Left colon (tissue), 2 donors: ENCODE measurements at regions not wholly inside any gene's neighbourhood (a gene's known extent, or its start where the extent isn't known, plus 50 kb on each side); places are given as distances from the start of the nearest gene placed in this dataset.
A peak's percentile ranks its signal among the peaks of the same experiment; 100 is the strongest.
"Not testable (repeated sequence)": the region's sequence is repeated elsewhere in the genome, so short reads cannot be mapped to it uniquely, and the experiment has no call there.

Experiments
- ATAC-seq: fragments of 200-7000 bp; cut with Tn5 transposase; one replicate; pipeline ENCODE4 v1.9.1; 2020; ENCODE audit warnings: mild to moderate bottlenecking, moderate library complexity
- DNase-seq, 2 donors: peaks; one replicate each; pipeline ENCODE4 v3.0.0-alpha.2; 2020
- intact Hi-C, 2 donors: fragments of 100-400 bp; cut with DNase I in 1 of 2; cut with micrococcal nuclease in 1 of 2; formaldehyde crosslinking; loops; one replicate each; pipeline versions ENCODE4 v1.11.2 to v1.14.0; 2022; cut with DNase I, micrococcal nuclease
- donor health status: DM: no; HTN: no; CAD: no.
- donor health status: DM: yes; HTN: yes; CAD: no.

DNA sequence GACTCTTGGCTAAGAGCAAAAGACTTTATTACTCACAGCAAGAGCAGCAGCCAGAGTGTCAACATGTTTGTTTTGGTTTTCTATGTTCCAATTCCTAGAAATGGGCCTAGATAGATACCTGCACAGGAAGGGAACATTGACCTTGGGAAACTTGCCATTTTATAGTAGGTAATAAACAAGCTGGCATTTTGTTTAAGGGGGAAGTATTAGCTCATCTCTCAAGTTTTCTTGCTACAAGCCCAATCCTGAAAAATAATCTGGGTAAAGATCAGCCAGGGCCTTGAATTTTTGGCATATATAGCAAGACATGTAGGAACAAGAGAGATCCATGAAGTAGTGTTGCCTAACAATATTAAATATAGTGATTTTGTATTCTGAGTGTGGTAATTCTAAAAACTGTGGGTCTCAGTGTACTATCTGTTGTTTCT, 51.4 kb upstream of the RGL1 start:
- intact Hi-C loops: no loop called here
- no peak for ATAC-seq
- DNase-seq: no peak

DNA sequence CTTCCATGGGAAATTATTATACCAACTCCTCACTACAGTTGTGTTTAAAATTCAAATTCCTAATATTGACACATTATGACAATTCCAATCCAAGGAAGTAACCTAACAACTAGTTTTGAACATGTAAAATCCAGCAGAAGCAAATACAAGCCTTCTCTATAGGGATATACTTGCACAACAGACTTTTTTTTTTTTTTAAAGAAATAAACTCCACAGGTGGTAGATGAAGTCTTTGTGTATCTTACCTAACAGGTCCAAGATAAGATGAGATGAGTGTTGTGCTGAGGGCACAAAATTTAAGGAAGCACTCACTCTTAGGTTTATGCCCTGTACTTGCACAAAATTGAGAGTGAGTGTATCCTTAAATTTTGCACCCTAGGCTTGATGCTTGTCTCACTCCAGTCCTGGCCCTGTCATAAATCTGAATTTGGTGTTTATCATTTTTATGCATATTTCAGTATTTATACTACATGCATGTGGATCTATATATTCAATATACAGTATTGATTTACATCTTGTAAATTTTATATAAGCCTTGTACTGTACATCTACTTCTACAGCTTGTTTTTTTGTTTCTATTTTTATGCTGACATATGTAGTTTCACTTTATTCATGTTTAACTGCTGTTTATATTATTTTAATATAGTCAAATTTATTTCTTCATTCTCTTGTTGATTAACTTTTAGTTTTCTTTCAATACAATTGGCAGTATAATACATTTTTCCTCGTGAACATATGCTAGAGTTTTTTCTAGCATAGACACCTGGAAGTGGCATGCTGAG, 60.6 kb upstream of the RGL1 start:
- intact Hi-C loops: no loop called here
- peak; percentile 34 for ATAC-seq
- DNase-seq: no peak

DNA sequence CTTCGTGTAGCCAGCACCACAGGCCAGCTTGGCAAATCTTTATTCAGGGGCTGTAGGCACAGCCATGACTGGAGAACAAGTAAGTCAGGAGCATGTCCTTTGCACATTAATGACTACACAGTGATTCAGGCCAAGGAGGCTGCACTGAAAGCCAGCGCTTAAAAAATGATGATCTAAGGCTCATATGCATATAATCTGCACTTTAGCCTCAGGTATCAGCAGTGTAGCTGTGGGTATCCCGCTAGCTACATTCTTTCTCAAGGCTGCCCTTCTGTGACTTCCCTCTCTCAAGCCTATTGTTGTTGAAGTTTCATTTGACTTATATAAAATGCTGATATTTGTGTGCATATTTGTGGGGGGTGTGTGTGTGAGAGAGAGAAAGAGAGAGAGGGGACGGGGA, 62.6 kb upstream of the RGL1 start:
- intact Hi-C loops: no loop called here
- ATAC-seq: no peak
- DNase-seq: no peak

DNA sequence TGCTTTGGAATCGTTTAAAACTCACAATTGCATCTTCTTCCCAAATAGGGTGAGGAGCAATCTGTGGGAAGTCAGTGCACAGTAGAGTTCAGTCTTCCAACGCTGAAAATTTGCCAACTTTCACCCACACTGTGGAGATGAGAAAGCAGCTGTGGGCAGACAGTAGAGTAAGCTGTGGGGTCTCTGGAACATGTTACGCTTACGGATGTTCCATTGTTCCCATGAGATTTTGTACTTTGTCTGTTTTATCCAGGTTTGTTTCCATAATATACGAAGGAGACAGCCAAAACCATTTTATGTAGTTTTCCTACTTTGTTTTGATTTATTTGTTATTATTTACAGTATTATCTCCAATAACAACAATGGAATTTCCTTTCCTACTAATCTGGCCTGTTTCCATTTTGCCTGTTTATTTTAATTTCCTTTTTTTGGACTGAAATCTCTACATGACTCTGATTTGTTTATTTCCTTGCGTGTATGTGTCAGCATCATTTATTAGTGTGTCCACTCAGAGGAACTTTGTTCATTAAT, 65.1 kb upstream of the RGL1 start:
- intact Hi-C loops: no loop called here
- ATAC-seq (no peak), DNase-seq (no peak)

DNA sequence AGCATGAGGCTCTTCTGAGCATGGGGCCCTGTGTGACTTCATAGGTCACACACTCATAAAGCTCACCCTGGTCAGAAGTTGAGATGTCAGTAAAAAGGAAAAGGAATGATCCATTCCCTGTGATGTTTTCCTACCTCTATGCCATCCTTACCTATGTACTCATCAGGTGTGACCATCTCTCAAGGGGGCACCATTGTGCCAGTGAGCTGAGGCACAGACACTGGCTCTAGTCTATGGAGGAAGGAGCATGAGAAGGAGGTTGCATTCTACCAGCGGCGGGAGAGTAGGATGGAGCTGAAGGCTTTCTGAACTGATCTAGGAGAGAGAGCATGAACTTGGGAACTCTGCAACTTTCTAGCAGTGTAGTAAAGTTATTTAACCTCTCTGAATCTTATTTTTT, 65.8 kb upstream of the RGL1 start:
- intact Hi-C loops: no loop called here
- no peak for ATAC-seq
- DNase-seq: no peak

DNA sequence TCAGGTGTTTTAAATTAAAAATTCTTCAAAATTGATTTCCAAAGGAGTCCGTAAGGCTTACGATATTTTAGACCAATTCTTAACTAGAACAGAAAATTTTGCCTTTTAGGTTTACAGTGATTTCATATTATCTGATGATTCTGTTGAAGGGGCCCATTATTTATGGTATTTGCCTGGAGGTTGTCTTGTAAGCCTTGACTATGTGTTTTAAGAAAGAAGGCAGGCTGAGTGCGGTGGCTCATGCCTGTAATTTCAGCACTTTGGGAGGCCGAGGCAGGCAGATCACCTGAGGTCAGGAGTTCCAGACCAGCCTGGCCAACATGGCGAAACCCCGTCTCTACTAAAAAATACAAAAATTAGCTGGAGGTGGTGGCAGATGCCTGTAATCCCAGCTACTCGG, 67.0 kb upstream of the RGL1 start:
- DNase-seq, intact Hi-C loops, ATAC-seq: not testable (repeated sequence)

DNA sequence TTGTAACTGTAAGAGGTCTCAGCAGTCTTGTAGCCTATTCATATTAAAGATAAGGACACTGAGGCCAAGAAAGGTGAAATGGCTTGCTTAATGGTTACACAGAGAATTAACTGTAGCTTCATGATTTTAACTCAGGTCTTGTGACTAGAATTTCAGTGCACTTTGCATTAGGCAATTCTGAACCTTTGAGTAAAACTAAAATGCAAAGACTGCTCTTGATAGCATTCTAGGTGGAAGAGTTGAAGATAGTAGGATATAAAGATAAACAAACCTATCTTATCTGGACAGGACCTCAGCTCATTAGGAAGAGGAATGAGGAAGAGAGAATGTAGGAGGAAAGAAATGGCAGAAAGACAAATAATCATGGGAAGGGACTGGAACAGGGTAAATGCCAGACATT, 68.6 kb upstream of the RGL1 start:
- no peak for DNase-seq
- intact Hi-C loops: no loop called here
- no peak for ATAC-seq

DNA sequence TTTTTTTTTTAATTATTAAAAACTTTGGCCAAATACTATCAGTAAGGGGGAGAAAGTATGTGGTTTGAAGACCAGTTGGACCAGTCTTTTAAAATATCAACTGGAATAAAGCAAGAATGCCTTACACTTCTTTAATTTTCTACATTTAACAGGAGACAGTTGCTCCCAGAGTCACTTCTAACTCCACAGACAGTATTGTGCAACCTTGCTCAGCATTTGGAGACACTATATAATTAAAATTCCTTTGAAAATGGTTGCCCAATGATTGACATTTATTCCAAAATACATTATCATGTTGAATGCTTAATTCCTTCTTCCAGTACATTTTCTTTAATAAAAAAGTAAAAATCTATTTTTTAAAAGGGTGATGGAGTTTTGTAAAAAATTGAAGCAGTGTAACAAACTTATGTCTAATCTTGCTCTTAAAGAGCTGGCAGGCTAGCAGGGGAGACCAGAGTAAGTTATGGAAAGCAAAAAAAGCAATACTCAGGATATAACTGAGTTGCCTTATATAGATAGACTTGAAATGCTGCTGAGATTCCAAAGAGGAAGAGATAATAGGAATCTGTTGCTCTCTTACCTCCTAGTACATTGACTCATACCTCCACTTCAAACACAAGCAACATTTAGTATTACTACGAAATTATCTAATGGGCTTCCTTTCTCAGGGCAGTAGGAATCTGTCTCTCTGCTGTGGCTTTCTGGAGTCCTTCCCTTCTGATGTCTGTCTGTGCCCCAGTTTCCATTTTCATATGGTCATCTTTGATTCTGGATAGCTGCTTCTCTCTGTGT, 69.7 kb upstream of the RGL1 start:
- DNase-seq: no peak
- no peak for ATAC-seq
- intact Hi-C loops: no loop called here

DNA sequence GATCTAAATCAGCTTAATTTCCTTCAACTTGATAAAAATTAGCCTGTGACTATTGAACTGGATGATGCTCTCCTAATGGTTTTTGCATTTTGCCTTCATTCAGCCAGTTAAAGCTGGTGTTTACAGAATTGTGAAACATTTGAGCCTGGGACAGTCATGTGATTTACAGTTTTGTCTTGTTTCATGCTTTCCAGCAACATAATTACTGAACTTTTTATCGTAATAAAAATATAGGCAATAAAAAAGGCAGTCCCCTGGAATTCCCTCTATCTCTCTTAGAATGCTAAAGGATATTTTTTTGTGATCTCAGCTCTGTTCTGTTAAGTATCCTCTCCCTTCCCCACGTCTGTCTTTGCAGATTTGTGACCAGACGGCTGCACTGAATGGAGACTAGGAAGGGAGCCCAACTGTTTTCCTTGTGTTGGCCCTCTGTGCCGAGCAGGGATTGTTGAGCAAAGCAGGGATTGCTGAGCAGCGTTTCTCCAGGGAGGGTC, 70.3 kb upstream of the RGL1 start:
- intact Hi-C loops: no loop called here
- ATAC-seq (no peak), DNase-seq (peak in 1 of 2 donors; percentile 30)

DNA sequence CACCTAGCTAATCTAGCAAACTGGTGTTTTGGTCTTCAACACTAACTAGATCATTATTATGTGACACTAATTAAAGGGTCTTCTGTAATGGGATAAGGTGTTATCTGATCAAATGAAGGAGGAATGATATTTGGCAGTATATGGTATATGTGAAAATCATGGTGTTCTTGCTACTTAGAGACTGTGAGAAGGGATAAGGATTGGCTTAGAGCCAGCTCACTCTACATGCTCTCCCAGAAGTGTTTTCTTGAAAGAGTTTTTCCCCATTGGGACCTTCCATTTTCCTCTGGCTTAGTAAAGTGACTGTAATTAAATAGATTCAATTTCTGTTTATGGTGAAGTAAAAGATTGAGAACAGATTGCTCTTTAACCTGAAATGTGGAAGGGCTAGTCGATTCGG, 71.2 kb upstream of the RGL1 start:
- ATAC-seq: no peak

DNA sequence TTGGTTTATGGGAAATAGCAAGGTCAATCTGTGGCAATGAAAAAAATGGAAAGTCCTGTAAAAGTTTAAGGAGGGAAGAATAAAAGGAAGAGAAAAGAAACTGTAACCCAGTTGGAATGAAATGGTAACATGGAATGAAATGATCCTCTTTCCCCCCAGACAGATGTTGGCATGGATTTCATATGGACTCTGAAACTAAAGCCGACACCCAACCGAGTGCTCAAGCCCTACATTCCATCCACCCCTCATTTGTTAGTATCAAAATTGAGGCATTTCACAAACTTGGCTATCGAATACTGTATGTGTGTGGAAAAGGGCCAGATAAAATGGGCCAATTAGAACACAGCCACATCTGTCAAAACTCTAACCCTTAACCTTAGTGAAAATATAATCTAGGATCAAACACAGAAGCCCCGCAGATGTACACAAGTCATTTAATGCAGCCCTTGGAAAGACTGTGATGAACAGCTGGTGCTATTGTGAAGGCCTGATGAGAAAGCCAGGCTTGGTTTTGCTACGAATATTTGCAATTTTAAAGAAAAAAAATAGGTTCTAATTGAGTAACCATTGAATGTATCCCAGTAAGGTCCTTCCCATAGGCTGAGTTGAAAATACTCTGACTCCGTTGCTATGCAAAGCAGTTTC, 72.6 kb upstream of the RGL1 start:
- intact Hi-C loops: no loop called here
- no peak for ATAC-seq
- no peak for DNase-seq

More for the DNA sequence above, 71.2 kb upstream of the RGL1 start:
- DNase-seq: no peak
- intact Hi-C loops: no loop called here

DNA sequence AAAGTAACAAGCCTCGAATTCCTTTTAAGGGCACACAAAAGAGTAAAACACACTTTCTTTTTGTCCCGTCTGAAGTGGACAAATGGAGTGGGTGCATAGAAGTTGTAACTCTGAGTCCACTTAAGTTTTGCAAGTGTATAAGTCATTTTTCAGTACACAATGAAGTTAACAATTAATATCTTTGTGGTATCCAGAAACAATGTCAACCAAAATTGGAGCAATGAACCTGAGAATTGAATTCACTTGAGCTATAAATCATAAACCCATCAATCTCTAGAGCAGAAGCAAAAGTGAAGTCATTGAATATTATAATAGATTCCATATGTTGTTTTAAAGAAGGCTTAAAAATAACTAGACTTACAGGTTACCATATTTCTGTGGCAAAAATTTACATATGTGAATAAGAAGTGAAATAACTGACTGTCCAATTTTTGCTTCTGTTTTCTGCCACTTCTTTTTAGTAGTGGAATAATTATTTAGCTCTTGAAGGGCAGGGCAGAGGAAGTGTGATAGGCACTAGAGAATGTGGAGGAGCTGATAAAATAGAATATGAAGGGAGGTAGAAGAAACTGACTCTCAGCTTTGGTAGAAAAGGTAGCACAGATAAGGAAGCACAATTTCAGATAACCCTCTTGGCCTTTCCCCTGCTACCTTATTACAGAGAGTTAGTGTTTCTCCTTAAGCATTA, 73.9 kb upstream of the RGL1 start:
- intact Hi-C loops: no loop called here
- no peak for ATAC-seq

DNA sequence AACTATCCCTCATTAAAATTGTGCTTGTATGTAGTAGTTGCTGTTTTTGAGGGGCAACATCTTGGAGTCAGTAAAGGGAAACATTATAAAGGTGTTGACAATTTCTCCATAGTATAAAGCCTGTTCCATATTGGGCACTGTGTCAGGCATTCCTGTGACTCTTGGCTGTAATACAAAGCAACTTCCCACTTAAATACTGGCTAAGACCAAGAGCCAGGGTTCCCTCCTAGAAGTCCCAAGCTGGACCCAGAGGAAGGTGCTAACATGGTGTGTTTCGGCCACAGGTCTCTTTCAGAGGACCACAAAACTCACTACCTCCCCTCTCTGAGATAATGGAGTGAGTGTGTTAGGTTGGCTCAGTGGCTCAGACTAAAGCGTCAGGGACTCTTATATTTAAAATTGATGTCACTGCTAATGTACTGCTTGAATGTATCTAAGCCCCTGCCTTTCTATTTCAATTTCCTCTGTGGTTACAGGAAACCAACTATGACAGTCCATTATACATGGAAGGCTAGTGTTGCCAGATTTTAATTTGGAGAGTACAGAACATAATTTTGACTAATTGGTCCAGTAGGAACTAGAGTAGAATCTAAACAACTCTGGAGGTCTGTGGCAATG, 74.7 kb upstream of the RGL1 start:
- intact Hi-C loops: no loop called here
- DNase-seq (no peak), ATAC-seq (no peak)

More for the DNA sequence above, 73.9 kb upstream of the RGL1 start:
- no peak for DNase-seq

DNA sequence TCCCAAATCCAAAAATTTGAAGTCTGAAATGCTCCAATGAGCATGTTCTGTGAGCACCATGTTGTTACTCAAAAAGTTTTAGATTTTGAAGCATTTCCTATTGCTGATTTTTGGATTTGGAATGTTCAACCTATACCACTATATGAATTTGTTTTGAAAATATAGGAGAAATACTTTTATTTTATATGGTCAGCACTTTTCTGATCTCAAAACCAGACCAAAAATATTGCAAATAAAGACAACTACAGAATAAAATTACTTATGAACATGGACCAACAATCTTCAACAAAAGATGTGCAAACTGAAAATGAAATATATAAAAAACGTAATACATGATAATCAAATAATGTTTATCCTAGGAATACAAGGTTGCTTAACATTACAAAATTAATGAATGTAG, 73.7 kb upstream of the APOBEC4 start:
- intact Hi-C loops: no loop called here
- no peak for ATAC-seq
- no peak for DNase-seq

DNA sequence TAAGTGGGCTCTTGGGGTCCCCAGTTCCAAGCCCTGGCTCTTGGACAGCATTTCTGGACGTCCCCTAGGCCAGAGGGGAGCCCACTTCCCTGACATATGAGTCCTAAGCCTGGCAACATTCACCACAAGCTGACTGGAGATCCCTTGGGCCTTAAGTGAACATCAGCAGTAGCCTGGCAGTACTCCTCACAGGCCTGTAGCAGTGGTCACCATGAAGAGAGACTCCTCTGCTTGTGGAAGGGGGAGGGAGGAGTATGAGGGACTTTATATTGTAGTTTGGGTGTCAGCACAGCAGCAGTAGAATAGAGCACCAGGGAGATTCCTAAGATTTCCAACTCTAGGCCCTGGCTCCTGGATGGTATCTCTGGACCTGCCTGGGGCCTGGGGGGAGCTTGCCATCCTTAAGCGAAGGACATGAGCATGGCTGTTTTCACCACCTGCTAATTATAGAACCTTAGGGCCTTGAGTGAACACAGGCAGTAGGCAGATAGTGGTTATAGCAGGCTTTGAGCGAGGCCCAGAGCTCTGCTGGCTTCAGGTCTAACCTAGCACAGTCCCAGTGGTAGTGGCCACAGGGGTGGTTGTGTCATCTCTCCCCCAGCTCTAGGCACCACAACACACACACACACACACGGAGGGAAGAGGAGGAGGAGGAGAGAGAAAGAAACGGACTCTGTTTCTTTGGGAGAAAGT, 71.4 kb upstream of the APOBEC4 start:
- intact Hi-C loops: no loop called here
- DNase-seq: no peak
- no peak for ATAC-seq

DNA sequence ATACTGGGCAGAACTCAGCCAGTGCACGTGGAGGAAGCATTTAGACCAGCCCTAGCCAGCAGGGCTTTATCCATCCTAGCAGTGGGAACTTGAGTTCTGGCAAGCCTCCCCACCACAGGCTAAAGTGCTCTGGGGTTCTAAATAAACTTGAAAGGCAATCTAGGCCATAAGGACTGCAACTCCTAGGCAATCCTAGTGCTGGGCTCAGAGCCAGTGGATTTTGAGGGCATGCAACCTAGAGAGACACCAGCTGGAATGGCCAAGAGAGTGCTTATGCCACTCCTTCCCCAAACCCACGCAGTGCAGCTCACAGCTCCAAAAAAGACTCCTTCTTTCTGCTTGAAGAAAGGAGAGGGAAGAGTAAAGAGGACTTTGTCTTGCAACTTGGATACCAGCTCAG, 70.5 kb upstream of the APOBEC4 start:
- DNase-seq: no peak
- intact Hi-C loops: no loop called here
- no peak for ATAC-seq

DNA sequence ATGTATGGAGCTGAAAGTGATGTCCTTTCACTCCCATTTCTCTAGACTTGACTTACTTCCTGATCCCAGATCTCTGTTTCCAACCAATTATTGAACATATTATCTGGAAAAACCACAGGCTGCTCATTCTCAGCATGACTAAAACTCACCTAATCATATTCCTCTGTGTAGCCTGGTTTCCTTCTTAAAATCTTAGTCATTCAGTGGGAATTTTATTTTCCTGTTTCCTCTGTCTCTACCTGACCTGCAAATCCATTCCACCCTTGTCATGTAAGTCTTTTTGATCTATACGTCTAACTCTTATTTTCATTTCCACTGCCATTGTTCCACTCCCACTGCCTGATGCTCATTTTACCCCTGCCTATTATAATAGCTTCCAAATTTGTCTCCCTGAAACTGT, 67.9 kb upstream of the APOBEC4 start:
- DNase-seq (no peak), ATAC-seq (no peak)
- intact Hi-C loops: no loop called here

DNA sequence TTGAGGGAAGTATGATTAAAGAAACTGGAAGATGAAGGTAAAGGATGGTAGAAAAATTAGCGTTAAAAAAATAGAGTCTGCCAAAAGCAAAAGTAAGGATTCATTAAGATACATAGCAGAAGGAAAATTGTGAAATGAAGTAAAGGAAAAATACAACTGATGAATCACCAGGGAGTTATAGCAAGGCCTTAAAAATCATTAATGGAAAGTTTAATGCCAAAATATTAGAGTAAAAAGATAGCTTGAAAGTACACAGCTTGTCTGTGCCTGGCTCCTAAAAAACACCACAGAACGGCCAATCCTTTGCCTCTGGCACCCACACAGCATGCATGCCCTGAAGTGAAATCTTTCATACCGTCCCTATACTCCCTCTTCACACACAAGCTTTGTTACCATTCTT, 66.9 kb upstream of the APOBEC4 start:
- ATAC-seq (no peak), DNase-seq (no peak)
- intact Hi-C loops: no loop called here
